ENCODE measurements at regions not wholly inside any gene's neighbourhood (a gene's known extent, or its start where the extent isn't known, plus 50 kb on each side); places are given as distances from the start of the nearest gene placed in this dataset.

DNA sequence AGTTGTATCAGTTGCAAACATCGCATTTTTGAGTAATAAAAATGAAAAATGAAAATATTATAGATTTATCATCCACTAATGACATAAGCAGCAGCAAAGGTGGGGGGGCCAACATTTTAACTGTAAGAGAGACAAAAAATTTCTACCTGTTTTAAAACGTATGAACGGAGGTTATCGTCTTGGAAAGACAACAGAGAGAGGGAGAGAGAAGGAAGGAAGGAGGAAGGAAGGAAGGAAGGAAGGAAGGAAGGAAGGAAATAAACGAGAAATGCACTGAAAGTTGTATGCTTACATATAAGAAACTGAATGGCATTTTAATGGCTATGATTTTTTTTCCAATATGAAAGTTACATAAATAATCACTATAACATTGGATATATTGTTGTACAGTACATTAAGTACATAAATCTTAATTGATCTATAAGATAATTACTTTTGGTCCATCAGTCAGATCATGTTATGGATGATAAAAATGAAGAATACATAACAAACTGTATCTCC, 862.8 kb upstream of the SLITRK1 start:
- TF ChIP-seq, protein P1, sequence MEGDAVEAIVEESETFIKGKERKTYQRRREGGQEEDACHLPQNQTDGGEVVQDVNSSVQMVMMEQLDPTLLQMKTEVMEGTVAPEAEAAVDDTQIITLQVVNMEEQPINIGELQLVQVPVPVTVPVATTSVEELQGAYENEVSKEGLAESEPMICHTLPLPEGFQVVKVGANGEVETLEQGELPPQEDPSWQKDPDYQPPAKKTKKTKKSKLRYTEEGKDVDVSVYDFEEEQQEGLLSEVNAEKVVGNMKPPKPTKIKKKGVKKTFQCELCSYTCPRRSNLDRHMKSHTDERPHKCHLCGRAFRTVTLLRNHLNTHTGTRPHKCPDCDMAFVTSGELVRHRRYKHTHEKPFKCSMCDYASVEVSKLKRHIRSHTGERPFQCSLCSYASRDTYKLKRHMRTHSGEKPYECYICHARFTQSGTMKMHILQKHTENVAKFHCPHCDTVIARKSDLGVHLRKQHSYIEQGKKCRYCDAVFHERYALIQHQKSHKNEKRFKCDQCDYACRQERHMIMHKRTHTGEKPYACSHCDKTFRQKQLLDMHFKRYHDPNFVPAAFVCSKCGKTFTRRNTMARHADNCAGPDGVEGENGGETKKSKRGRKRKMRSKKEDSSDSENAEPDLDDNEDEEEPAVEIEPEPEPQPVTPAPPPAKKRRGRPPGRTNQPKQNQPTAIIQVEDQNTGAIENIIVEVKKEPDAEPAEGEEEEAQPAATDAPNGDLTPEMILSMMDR (IDR thresholded peaks at IDR 0.05): no peak
- TF ChIP-seq POLR2AphosphoS5 (IDR thresholded peaks at IDR 0.05) (no peak), EP300 (IDR thresholded peaks at IDR 0.05; ENCODE audit: low read depth) (no peak), POLR2A (IDR thresholded peaks at IDR 0.05) (no peak)
